WTC11 (cell line): ENCODE measurements at regions not wholly inside any gene's neighbourhood (a gene's known extent, or its start where the extent isn't known, plus 50 kb on each side); places are given as distances from the start of the nearest gene placed in this dataset.

Experiments
- ATAC-seq: fragments of 200-7000 bp; cut with Tn5 transposase; 2 replicates; pipeline ENCODE4 v1.10.0; 2021; ENCODE audit warnings: mild to moderate bottlenecking, moderate library complexity
- CTCF ChIA-PET: fragments of 300-600 bp; sonication (Branson Sonifier 250); formaldehyde crosslinking; loops from one replicate; lab custom pipeline; 2021; ENCODE audit warnings: antibody characterized with exemption; lab: Charles Lee
- POLR2A ChIA-PET: fragments of 350-600 bp; sonication (Branson Sonifier 250); formaldehyde crosslinking; loops from one replicate; lab custom pipeline; 2021; ENCODE audit warnings: antibody characterized with exemption; lab: Charles Lee
- DNase-seq: peaks from one replicate; pipeline ENCODE4 v3.0.0; 2021; ENCODE audit warnings: low spot score
- H3K27ac Mint-ChIP-seq: 2 replicates; pipeline ENCODE4 v1.8.0; 2021; ENCODE audit warnings: mixed read lengths
- H3K27me3 Mint-ChIP-seq: 2 replicates; pipeline ENCODE4 v1.8.0; 2021; ENCODE audit warnings: low read depth, mild to moderate bottlenecking, moderate library complexity, mixed read lengths
- H3K36me3 Mint-ChIP-seq: 2 replicates; pipeline ENCODE4 v1.8.0; 2021; ENCODE audit warnings: mixed read lengths
- H3K4me1 Mint-ChIP-seq: 2 replicates; pipeline ENCODE4 v1.8.0; 2022; ENCODE audit warnings: mixed read lengths
- H3K4me3 Mint-ChIP-seq: 2 replicates; pipeline ENCODE4 v1.8.0; 2021; ENCODE audit warnings: mild to moderate bottlenecking, moderate library complexity, mixed read lengths
- H3K9me3 Mint-ChIP-seq: 2 replicates; pipeline ENCODE4 v1.8.0; 2021; ENCODE audit warnings: mixed read lengths
- CTCF ChIP-seq: fragments of 200-600 bp; IDR thresholded peaks from 2 replicates; pipeline ENCODE4 v1.8.0; 2022; ENCODE audit warnings: antibody characterized with exemption
- ELF4 ChIP-seq: sonication (generic); formaldehyde crosslinking; IDR thresholded peaks from 2 replicates; pipeline ENCODE4 v1.8.1; 2022; ENCODE audit warnings: low read depth, mild to moderate bottlenecking, moderate library complexity, missing genetic modification reagents
- HMGXB4 ChIP-seq: sonication (generic); formaldehyde crosslinking; IDR thresholded peaks from 2 replicates; pipeline ENCODE4 v1.8.1; 2023; ENCODE audit warnings: mild to moderate bottlenecking, moderate library complexity, missing genetic modification reagents
- MAX ChIP-seq: sonication (generic); formaldehyde crosslinking; IDR thresholded peaks from 2 replicates; pipeline ENCODE4 v1.8.0; 2022; ENCODE audit warnings: mild to moderate bottlenecking, missing genetic modification reagents
- MYBL2 ChIP-seq: sonication (generic); formaldehyde crosslinking; IDR thresholded peaks from 2 replicates; pipeline ENCODE4 v1.8.1; 2023; ENCODE audit warnings: mild to moderate bottlenecking, moderate library complexity, missing genetic modification reagents
- OVOL2 ChIP-seq: fragments of 250-450 bp; sonication (Bioruptor Pico); IDR thresholded peaks from 2 replicates; pipeline ENCODE4 v1.9.0; 2021; ENCODE audit warnings: mild to moderate bottlenecking, borderline replicate concordance
- RELA ChIP-seq: sonication (generic); formaldehyde crosslinking; IDR thresholded peaks from 2 replicates; pipeline ENCODE4 v1.8.1; 2022; ENCODE audit warnings: missing genetic modification reagents, mild to moderate bottlenecking, borderline replicate concordance
- SMAD4 ChIP-seq: sonication (generic); formaldehyde crosslinking; IDR thresholded peaks from 2 replicates; pipeline ENCODE4 v1.8.0; 2022; ENCODE audit warnings: mild to moderate bottlenecking, missing genetic modification reagents
- USF1 ChIP-seq: sonication (generic); formaldehyde crosslinking; IDR thresholded peaks from 2 replicates; pipeline ENCODE4 v1.8.0; 2022; ENCODE audit warnings: mild to moderate bottlenecking, missing genetic modification reagents
- ZBTB43 ChIP-seq: sonication (generic); formaldehyde crosslinking; IDR thresholded peaks from 2 replicates; pipeline ENCODE4 v1.8.1; 2023; ENCODE audit warnings: mild to moderate bottlenecking, missing genetic modification reagents
- ZNF121 ChIP-seq: sonication (generic); formaldehyde crosslinking; IDR thresholded peaks from 2 replicates; pipeline ENCODE4 v1.8.0; 2023; ENCODE audit warnings: missing genetic modification reagents
- ZNF219 ChIP-seq: sonication (generic); formaldehyde crosslinking; IDR thresholded peaks from 2 replicates; pipeline ENCODE4 v1.8.0; 2023; ENCODE audit warnings: missing genetic modification reagents, mild to moderate bottlenecking, borderline replicate concordance
- ZNF263 ChIP-seq: sonication (generic); formaldehyde crosslinking; IDR thresholded peaks from 2 replicates; pipeline ENCODE4 v1.8.1; 2022; ENCODE audit warnings: low read depth, mild to moderate bottlenecking, moderate library complexity, missing genetic modification reagents
- ZNF396 ChIP-seq: fragments of 250-450 bp; sonication (Bioruptor Pico); IDR thresholded peaks from 2 replicates; pipeline ENCODE4 v1.8.0; 2021; ENCODE audit warnings: mild to moderate bottlenecking, moderate library complexity, borderline replicate concordance
- ZNF423 ChIP-seq: fragments of 250-450 bp; sonication (Bioruptor Pico); IDR thresholded peaks from 2 replicates; pipeline ENCODE4 v2.1.2; 2022; ENCODE audit warnings: mild to moderate bottlenecking, moderate library complexity
- ZSCAN18 ChIP-seq: fragments of 250-450 bp; sonication (Bioruptor Pico); IDR thresholded peaks from 2 replicates; pipeline ENCODE4 v2.1.2; 2022; ENCODE audit warnings: mild to moderate bottlenecking, moderate library complexity

GRCh38 chr7:25851332-25852210 lies 300.4 kb upstream of the NFE2L3 start (continued):
- TF ChIP-seq CTCF (peak; percentile 86), ZSCAN18 (CRISPR knock-in tag) (no peak), ZBTB43 (no peak), MAX (CRISPR knock-in tag) (no peak), ZNF219 (CRISPR knock-in tag) (no peak), SMAD4 (CRISPR knock-in tag) (no peak)

GRCh38 chr7:25852211-25852938 lies 299.6 kb upstream of the NFE2L3 start:
- DNase-seq: peak; percentile 53
- CTCF ChIA-PET: interaction anchor here (0.6 to 2.7 kb wide), 43 partner anchors 9 to 672 kb away, joined by 3 to 74 read pairs (median 4); no protein-coding TSS in a partner anchor
- POLR2A ChIA-PET: no interaction called here
- Mint-ChIP-seq H3K9me3 (no peaks in the 10 kb centered on the region), H3K27me3 (peaks cover 37% of the 10 kb centered on the region), H3K4me1 (peaks cover 18% of the 10 kb centered on the region), H3K4me3 (peak overlapping the region; percentile 74), H3K27ac (no peak overlapping the region), H3K36me3 (no peaks in the 10 kb centered on the region)
- TF ChIP-seq ELF4 (CRISPR knock-in tag) (no peak), ZNF263 (CRISPR knock-in tag) (no peak), CTCF (no peak), MYBL2 (CRISPR knock-in tag) (no peak), USF1 (CRISPR knock-in tag) (0 out of 2 replicates have a peak, but pooled peaks have one; percentile 15), ZNF121 (CRISPR knock-in tag) (no peak), ZNF396 (CRISPR knock-in tag) (no peak), ZBTB43 (no peak), HMGXB4 (CRISPR knock-in tag) (0 out of 2 replicates have a peak, but pooled peaks have one; percentile 36), ZNF423 (CRISPR knock-in tag) (0 out of 2 replicates have a peak, but pooled peaks have one; percentile 42), RELA (CRISPR knock-in tag) (no peak), OVOL2 (CRISPR knock-in tag) (no peak)
- ATAC-seq: no peak
